HEK293 (cell line): ENCODE measurements at regions not wholly inside any gene's neighbourhood (a gene's known extent, or its start where the extent isn't known, plus 50 kb on each side); places are given as distances from the start of the nearest gene placed in this dataset.

Experiments
- MYNN ChIP-seq: fragments of 450-650 bp; formaldehyde crosslinking; IDR thresholded peaks from 2 replicates; pipeline ENCODE4 v1.5.1; 2016; ENCODE audit warnings: missing biosample characterization, missing genetic modification characterization, borderline replicate concordance
- ZNF133 ChIP-seq: fragments of 450-650 bp; formaldehyde crosslinking; IDR thresholded peaks from 2 replicates; pipeline ENCODE4 v1.5.1; 2016; ENCODE audit warnings: missing biosample characterization, missing genetic modification characterization

DNA sequence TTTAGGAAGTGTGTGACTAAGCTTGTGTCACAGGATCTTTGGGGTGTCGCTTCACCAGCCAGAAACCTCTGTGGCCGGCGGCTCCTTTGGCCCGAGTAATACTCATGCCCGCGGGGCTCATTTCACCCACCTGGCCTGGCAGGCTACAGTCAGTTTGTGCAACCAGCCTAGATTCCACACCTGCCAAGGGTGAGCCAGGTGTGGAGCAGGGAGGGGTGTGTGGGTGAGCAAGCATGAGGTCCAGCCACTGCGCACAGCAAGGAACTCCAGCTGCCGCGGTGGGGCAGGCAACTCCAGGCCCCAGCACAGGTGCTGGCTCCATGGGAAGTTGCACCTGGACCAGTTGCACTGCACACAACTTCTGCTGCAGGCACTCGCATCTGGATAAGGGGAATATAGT lies 462.3 kb upstream of the LRFN5 start:
- TF ChIP-seq MYNN (no peak), ZNF133 (tag by site-specific recombination) (no peak)
